SK-MEL-5 (cell line): ENCODE measurements at regions not wholly inside any gene's neighbourhood (a gene's known extent, or its start where the extent isn't known, plus 50 kb on each side); places are given as distances from the start of the nearest gene placed in this dataset.

ENCODE experiments used
- DNase-seq: peaks from one replicate; pipeline ENCODE4 v3.0.0-alpha.2; 2016; ENCODE audit warnings: low read depth, low spot score
- in situ Hi-C: cut with HindIII; loops from 2 replicates; pipeline ENCODE4 v1.10.0; 2016; ENCODE audit warnings: low sequenced_read_pairs, high pct_unique_total_duplicates, low pct_unique_long_range_greater_than_20kb

GRCh38 chr3:187551416-187551815 is 118.8 kb downstream of the SST start:
- DNase-seq: no peak
- in situ Hi-C loops: no loop called here

DNA sequence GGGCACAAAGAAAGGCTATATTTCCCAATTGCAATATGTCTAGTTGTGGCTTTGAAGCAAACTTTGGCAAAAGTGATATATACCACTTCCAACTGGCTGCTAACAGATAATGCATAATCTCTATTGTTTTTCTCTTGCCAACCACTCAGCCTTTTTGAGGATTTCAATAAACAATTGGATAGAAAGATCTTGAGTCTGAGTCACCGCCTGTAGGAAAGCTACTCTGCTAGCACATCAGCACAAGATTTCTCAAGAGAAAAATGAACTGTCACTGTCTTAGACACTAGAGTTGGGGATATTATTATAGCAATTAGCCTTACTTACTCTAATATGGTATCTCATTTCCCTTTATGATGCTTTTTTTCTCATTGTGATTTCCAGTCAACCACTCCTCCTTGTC is 119.7 kb downstream of the SST start:
- no peak for DNase-seq
- in situ Hi-C loops: no loop called here

- in situ Hi-C loops: no loop called here
- DNase-seq: no peak
These were observed 124.8 kb downstream of the SST start for GRCh38 chr3:187545366-187545765.

DNA sequence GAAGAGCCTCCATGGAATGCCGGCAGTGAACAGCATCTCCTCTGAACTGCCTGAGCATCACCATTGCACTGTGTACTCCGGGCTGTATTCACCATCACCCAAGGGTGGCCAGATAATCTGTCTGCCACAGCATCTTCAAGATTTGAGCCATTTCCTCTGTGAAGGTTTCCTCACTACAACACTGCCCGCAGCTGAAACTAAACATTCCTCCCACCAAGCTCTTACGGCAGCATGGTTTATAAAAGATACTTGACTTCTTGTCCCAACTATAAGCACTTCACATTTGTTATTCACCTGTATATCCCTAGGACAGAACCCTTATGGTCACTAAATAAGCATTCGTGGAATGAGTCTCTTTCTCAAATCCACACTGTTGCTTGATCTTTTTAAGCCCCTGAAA is 125.9 kb downstream of the SST start:
- in situ Hi-C loops: no loop called here
- no peak for DNase-seq

DNA sequence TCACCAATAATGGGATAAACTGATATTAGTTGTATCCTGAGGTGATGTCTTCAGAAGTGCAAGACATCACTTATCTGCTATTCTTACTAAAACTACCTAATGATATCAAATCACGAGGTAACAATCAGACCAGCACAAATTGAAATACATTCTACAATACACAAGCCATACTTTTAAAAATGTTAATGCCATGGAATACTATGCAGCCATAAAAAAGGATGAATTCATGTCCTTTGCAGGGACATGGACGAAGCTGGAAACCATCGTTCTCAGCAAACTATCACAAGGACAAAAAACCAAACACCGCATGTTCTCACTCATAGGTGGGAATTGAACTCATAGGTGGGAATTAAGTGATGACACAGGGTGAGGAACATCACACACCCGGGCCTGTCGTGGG is 129.3 kb downstream of the SST start:
- DNase-seq: no peak
- in situ Hi-C loops: no loop called here

GRCh38 chr3:187536185-187536584 is 134.0 kb downstream of the SST start:
- DNase-seq: no peak

DNA sequence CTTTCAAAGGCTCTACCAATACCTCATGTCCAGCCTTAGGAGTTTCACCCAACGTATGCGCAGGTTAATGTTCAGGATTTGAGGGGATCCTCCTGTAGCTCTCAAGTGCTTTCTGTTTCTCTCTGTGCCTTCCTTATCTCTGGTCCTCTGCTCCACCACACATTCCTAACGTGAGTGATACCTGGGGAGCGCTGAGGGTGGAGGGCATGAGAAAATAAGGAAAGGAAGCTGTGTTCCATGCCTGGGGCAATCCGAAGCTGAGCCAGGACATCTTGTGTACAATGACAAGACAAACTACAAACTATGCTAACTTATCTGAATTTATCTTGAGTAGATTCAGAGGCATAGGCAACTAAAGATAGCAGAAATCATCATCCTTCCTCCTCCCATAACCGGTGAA is 136.4 kb downstream of the SST start:
- no peak for DNase-seq
- in situ Hi-C loops: no loop called here

More at GRCh38 chr3:187536185-187536584, 134.0 kb downstream of the SST start:
- in situ Hi-C loops: no loop called here

- in situ Hi-C loops: no loop called here
- no peak for DNase-seq
These were observed 138.4 kb downstream of the SST start for GRCh38 chr3:187531831-187532230.

DNA sequence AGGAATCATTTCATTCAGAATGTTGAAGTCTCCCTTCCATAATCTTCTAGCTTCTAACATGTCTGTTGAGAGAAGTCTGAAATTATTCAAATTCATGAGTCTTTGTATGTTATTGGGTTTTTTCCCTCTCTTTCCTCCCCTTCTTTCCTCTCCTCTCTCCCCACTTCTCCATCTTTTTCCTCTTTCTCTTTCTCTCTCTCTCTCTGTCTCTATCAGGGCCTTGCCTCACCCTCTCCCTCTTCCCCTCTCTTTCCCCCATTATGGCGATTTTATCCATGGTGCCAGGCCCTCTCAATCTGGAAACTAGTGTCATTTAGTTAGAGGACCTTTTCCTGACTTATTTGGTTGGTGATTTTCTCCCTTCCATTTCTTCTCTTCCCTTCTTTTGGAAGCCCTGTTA is 147.3 kb downstream of the SST start:
- in situ Hi-C loops: no loop called here
- DNase-seq: no peak

DNA sequence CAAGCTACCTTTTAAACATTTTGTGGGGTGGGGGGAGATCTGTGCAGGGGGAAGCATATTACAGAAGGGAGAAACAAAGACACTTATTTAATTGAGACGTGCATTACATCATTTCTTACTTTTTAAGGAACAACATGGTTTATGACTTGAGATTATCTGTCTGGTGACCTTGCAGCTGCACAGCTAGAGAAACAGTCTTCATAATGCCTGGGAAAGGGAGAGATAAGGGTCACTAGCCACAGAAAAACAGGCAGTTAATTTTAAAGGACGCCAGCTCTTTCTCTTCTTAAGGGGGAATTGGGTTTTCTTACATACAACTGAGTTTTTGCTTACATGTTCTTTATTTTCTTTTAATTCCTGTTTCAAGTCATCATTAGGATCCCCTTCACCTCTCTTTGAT is 147.9 kb downstream of the SST start:
- in situ Hi-C loops: no loop called here

GRCh38 chr3:187521546-187521945 is 148.6 kb downstream of the SST start:
- in situ Hi-C loops: no loop called here
- no peak for DNase-seq

More for the DNA sequence above, 147.9 kb downstream of the SST start:
- DNase-seq: no peak

GRCh38 chr3:187520027-187520945 is 149.9 kb downstream of the SST start:
- in situ Hi-C loops: no loop called here
- DNase-seq: no peak

DNA sequence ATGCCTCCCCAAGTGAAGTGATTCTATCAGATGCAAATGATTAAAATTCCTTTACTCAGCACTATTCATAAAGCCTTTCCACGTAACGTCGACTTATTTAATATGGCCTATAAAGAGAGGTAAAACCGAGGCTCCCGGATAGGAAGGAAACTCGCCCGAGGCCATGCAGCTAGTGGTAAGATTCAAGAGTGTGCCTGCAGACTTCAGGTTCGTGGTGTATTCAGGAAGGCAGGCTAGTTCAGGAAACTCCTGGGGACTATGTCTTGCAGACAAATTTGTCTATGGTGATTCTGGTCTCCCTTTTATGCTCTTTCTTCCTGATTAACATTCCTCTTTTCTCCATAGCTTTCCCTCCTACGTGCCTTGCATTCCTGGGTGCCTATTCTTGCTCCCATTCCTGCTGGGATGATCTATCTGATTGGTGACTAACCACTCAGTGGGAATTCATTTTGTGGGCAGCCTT is 150.7 kb downstream of the SST start:
- in situ Hi-C loops: no loop called here
- no peak for DNase-seq

DNA sequence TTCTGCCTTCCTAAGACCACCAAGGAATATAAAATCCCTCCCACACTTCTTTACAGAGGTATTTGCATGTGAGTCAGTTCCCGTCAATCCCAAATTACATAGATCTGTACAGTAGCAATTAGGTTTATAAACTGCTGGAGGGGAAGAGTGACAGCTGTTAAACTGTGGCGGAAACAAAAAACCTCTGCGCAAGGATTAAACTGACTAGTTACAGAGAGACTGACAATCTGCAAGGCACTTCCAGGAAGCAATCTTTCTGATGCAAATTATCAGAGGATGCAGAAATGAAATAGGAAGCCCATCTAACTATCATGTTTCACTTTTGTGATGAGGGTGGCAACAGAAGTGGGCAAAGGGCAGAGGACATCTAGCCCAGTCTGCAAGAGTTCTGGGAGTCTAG is 150.4 kb downstream of the RTP4 start:
- DNase-seq: no peak
- in situ Hi-C loops: no loop called here

DNA sequence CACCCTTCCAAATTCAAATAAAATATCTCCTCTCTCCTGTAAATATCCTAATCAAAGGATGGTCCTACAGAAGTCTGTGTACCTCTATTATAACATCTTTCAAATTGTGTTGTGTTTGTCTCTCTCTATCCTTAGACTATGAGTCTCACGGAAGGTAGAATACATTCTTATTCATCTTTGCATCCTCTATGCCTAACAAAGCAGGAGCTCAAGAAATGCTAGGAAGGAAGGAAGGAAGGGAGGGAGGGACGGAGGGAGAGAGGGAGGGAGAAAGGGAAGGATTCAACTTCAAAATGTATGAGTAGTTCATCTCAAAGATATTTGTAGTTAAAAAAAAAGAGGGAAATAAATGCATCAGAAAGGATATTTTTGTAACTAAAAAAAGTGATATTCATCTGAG is 150.0 kb downstream of the RTP4 start:
- DNase-seq: no peak
- in situ Hi-C loops: no loop called here

- DNase-seq: no peak
- in situ Hi-C loops: no loop called here
These were observed 148.4 kb downstream of the RTP4 start for GRCh38 chr3:187516446-187517185.

DNA sequence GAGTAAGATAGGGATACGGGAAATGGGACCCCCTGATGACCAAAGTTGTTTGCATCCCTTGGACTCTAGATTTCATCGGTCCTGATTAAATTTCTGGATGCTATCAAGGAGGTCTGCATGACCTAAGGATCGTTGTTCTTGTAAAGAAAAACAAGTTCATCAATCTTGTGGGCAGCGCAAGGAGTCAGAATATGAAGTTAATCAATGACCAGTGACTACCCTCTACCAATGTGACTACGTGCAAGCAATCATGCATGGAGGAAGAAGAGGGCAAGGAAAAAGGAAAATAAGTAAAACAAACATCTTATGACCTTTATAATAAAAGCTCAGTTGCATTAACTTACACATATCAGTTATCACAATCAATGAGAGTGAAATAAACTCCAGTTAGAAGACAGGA is 139.7 kb downstream of the RTP4 start:
- in situ Hi-C loops: no loop called here
- no peak for DNase-seq

DNA sequence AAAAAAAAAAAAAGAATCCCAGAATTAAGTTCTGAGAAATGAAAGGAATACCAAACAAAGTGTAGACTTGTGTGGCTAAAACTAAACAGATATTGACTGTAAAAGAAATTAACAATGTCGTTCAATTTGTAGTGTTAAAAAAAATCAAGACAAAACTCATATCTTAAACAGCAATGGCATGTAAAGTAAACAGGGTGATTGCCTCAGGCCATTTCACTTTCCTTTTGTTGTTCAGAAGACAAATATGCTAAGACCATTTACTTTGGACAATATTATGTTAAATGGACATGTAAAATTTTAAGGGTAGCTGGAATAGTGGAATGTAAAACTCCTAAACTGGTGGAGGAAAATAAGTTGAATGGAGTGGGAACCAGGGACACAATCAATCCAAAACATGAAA is 139.1 kb downstream of the RTP4 start:
- no peak for DNase-seq
- in situ Hi-C loops: no loop called here

DNA sequence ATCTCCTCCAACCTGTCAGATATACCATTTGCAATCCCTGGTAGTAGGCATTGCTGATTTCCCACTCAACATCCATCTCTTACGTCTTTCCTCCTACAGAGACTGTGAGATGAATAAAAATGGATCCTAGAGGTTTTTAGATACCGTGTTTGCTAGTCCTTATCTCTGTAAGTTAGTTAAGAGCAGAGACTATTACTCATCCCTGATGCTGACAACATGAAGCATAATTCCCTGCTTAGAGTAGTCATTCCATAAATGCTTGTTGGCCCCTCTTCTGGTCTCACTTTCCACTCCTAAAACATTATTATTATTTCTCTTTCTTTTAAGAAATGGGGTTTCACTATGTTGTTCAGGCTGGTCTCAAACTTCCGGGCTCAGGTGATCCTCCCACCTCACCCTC is 136.2 kb downstream of the RTP4 start:
- in situ Hi-C loops: no loop called here
- no peak for DNase-seq
